GM23248 (cell line): ENCODE measurements at regions not wholly inside any gene's neighbourhood (a gene's known extent, or its start where the extent isn't known, plus 50 kb on each side); places are given as distances from the start of the nearest gene placed in this dataset.

Source experiments
- EZH2 ChIP-seq: fragments of 200-600 bp; sonication (generic); IDR thresholded peaks from 2 replicates; pipeline ENCODE4 v1.6.1; 2018; ENCODE audit warnings: antibody characterized with exemption, mild to moderate bottlenecking; ENCODE audit not compliant: insufficient read depth, poor library complexity, severe bottlenecking
- EZH2phosphoT487 ChIP-seq: fragments of 200-600 bp; sonication (generic); IDR thresholded peaks from 2 replicates; pipeline ENCODE4 v1.6.1; 2018; ENCODE audit warnings: antibody characterized with exemption, moderate library complexity, mild to moderate bottlenecking, low read depth; ENCODE audit not compliant: insufficient read depth

- TF ChIP-seq EZH2 (no peak), EZH2phosphoT487 (no peak)
Measured at GRCh38 chr1:82560566-82560965, 759.8 kb downstream of the ADGRL2 start.
